ENCODE measurements at regions not wholly inside any gene's neighbourhood (a gene's known extent, or its start where the extent isn't known, plus 50 kb on each side); places are given as distances from the start of the nearest gene placed in this dataset.

GRCh38 chr20:10902174-10902573 is 228.4 kb upstream of the JAG1 start:
- TF ChIP-seq RFX5 (IDR thresholded peaks at IDR 0.05; ENCODE audit: low read depth, low read length) (no peak), CTCF (conservative IDR thresholded peaks at IDR 0.05; ENCODE audit: low read depth, low read length) (no peak), ELK1 (IDR thresholded peaks at IDR 0.05; ENCODE audit: borderline replicate concordance, low read depth, low read length) (no peak), MAZ (IDR thresholded peaks at IDR 0.05; ENCODE audit: borderline replicate concordance, low read depth, low read length) (no peak), POLR2A (IDR thresholded peaks at IDR 0.05; ENCODE audit: low read depth, low read length) (no peak), MAFK (IDR thresholded peaks at IDR 0.05; ENCODE audit: low read depth, low read length) (no peak), RAD21 (IDR thresholded peaks at IDR 0.05; ENCODE audit: low read length) (no peak)
